Mammary epithelial cell (primary cell): ENCODE measurements at regions not wholly inside any gene's neighbourhood (a gene's known extent, or its start where the extent isn't known, plus 50 kb on each side); places are given as distances from the start of the nearest gene placed in this dataset.

ENCODE experiments used
- CTCF ChIP-seq, 2 donors: IDR thresholded peaks in 1 of 2; conservative IDR thresholded peaks in 1 of 2; 2 replicates each; pipeline ENCODE4 v1.5.1; 2011 to 2012; ENCODE audit warnings: inconsistent platforms in 2 of 2, low read length in 2 of 2, mild to moderate bottlenecking in 2 of 2, control low read depth in 1 of 2, low read depth in 1 of 2; ENCODE audit not compliant: insufficient read depth in 1 of 2; ENCODE audit errors: extremely low read depth in 1 of 2
- EZH2 ChIP-seq: IDR thresholded peaks from 2 replicates; pipeline ENCODE4 v1.6.1; 2012; ENCODE audit warnings: low read length, inconsistent platforms, borderline replicate concordance

- TF ChIP-seq CTCF (conservative IDR thresholded peaks at IDR 0.05 in 1 of 2, IDR thresholded peaks at IDR 0.05 in 1 of 2; ENCODE audit: extremely low read depth in 1 of 2, insufficient read depth in 1 of 2, low read depth in 1 of 2, low read length in 2 of 2): no peak
- no peak for TF ChIP-seq EZH2
These were observed 1085.2 kb upstream of the CADM2 start for GRCh38 chr3:83873550-83873949.
